Stimulated activated CD8-positive, alpha-beta memory T cell treated with anti-CD3 and anti-CD28 coated beads, Interleukin-15, amount 100 ng/mL, for 4 hours (primary cell): ENCODE measurements at regions not wholly inside any gene's neighbourhood (a gene's known extent, or its start where the extent isn't known, plus 50 kb on each side); places are given as distances from the start of the nearest gene placed in this dataset.
"Not testable (repeated sequence)": the region's sequence is repeated elsewhere in the genome, so short reads cannot be mapped to it uniquely, and the experiment has no call there.

ENCODE experiments used
- DNase-seq, 2 donors: peaks; one replicate each; pipeline ENCODE4 v3.0.0-alpha.2; 2020; ENCODE audit warnings: low read depth in 2 of 2

DNA sequence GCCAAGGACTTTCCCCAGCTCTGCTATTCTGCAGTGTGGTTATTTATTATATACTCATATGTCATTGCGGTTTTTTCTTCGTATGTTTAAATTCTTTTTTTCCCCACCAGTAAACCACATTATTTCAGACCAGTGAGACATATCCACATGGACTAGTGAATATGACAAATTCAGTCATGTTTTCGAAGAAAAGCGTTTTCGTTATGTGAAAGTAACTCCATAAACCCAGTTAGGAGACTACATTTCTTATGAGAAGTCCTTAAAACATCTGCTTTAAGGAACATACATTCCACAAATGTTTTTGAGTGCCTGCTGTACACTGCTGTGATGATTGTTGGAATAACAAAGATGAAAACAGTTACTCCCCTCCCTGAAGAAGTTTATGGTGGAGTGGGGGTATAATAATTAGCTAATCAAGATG, 591.8 kb upstream of the CLINT1 start:
- DNase-seq, result no peak

DNA sequence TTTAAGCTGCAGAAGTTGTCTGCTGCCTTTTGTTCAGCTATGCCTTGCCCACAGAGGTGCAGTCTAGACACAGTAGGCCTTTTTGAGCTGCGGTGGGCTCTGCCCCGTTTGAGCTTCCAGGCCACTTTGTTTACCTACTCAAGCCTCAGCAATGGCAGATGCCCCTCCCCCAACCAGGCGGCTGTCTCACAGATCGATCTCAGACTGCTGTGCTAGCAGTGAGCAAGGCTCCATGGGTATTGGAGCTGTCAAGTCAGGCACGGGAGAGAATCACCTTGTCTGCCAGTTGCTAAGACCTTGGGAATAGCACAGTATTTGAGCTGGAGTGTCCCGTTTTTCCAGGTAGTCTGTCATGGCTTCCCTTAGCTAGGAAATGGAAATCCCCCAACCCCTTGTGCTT, 587.8 kb upstream of the CLINT1 start:
- DNase-seq, result not testable (repeated sequence)

GRCh38 chr5:158439204-158439603, 580.3 kb upstream of the CLINT1 start:
- not testable (repeated sequence) for DNase-seq

GRCh38 chr5:158436271-158437065, 577.5 kb upstream of the CLINT1 start:
- no peak for DNase-seq

DNA sequence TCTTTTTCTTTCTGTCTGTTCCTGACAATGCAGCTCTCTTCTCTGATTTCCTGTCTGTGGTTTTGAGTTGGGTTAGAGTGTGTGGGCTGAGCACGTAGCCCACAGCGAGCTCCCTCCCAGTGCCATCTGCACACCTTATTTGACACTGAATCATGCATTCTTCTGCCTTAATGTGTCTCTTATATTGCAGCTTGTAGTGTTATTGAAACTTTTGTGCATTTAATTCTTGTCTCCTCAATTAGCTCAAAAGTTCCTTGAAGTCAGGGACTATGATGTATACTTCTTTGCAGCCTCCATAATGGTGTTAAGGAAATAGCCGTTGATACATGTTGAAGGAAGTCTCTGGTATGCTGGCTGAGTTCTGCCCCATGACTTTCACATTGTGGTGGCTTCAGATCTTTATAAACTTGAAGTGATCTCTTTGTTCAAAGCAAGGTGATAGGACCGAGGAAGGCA, 576.2 kb upstream of the CLINT1 start:
- no peak for DNase-seq

DNA sequence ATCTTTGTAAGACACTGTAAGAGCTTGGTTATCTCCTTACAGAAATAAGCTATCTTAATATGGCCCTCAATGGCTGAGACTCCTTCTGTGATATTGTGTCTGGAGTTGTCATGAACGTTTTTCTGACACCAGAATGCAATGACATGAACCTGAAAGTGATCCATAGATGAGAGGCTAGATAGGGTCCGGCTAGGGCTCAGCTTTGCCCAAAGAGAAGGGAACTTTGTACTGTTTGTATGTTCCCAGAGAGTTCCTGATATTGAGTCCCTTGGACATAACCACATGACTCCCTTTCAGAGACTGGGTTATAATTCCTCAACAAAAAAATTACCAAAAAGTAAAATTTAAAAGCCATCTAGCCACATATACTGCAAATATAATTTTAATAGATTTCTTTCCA, 575.8 kb upstream of the CLINT1 start:
- no peak for DNase-seq

DNA sequence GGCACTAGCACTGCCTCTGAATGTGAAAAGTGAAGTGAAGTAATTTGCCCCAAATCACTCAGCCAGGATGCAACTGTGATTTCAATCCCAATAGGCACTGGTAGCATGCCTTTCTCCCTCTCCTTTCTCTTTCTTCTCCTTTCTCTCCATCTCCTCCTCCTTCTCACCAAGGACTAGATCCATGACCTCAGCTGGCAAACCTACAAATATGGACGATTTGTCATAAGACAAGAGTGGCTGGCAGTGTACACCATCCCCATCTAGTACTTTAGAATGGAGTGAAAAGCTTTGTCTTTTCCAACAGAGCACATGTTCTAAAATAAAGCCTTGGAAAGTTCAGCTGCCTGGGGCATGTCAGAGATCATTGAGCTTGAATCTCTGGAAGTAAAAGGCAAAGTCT, 574.7 kb upstream of the CLINT1 start:
- DNase-seq, result no peak

- DNase-seq, result no peak
Observed at GRCh38 chr5:158431369-158432029, 572.6 kb upstream of the CLINT1 start.

DNA sequence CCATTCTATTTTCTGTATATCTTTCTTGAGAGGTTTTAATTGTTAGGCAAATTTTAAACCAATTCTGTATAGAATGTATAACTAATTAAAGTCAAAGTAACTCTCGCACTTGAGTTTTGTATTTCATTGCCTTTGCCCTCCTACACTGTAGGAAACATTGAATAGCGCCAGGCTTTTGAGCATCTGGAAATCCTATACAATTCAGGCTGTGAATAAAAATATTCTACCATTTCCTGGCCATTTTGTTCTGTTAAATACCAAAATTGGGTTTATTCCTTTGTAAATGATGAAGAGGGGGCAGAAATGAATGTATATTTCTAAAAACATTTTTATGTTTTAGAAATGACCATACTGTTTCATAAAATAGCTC, 571.8 kb upstream of the CLINT1 start:
- no peak for DNase-seq

DNA sequence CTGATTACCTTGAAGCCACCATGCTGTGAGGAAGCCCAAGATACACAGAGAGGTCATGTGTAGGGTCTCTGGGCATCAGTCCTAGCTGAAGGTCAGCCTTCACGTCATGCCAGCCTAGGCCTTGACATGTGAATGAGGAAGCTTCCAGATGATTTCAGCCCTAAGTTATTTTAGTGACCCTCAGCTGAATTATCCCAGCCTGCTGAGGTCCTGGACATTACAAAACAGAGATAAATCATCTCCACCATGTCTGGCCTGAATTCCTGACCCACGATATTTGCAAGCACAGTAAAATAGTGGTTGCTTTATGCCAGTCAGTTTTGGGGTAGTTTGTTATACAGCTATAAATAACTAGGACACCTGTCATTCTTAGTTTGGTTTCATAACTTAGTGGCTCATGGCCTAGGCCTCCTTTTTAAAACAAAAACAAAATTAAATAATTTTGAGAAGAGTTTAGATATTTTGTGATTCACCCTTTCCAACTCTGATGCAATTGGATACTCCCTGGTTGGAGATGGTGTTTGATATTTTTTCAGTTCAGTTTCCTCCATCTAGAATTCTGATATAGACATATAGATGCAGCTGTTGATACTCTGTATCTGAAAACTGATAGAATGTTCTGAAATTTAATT, 571.3 kb upstream of the CLINT1 start:
- no peak for DNase-seq

DNA sequence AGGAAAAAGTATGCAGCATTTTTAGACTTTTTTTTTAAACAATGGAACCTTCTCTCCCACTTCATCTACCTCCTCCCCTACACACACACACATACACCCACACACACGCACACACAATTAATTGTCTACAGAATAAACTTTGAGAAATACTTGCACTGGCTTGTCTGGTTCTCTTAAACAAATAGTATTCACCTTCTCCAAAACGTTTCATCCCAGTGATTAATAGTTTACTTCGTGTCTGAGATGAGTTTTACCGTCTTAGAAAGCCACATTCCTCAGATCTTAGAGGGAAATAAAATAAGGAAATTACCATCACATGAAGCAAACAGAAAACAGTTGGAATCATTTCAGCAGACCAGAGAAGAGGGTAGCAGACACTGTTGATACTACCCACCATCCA, 570.6 kb upstream of the CLINT1 start:
- no peak for DNase-seq

DNA sequence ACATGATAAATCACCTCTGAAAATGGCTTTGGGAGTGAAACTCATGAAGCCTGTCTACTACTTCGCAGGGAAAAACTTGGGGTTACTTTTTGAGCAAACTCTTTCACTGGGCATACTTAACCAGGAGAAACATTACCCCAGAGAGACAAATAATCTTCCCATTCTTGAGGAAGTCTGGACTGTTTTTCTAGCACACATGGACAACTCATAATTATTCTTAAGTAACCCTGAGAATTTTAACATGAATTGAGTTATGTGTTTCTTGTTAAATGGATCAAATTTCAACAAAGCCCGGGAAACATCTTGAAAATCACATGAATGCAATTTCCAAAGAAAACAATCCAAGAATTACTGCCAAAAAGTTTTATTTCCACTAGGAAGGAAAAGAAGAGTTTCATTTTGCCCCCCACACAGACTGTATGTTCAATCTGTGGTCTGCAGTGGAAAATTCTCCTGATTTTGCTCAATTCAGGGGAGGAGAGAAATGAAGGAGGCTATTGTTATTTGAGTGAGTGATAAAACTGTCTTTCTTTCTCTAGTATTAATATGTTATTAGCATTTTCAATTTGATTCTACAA, 564.8 kb upstream of the CLINT1 start:
- no peak for DNase-seq

- no peak for DNase-seq
Observed at GRCh38 chr5:158422653-158423515, 563.9 kb upstream of the CLINT1 start.

- DNase-seq, result no peak
Observed at GRCh38 chr5:158421319-158421718, 562.4 kb upstream of the CLINT1 start.

DNA sequence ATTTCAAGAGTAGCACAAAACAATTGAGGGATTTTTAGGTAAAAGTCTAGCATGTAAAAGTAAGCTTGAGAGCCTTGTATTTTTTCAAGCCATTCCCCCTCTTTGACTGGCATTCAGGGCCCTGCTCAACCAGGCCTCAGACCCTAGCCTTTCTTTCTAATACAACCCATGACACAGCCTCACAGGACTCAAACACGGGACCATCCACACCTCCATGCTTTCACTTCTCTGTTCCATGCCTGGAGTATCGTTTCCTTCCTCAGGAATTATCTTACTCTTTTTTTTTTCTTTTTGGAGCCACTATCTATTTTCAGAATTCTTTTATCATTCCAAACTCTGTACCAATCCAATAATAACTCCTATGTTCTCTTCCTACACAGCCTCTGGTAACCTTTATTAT, 560.2 kb upstream of the CLINT1 start:
- DNase-seq, result no peak

GRCh38 chr5:158414780-158415179, 555.8 kb upstream of the CLINT1 start:
- no peak for DNase-seq

- no peak for DNase-seq
Observed at GRCh38 chr5:158414333-158414762, 555.4 kb upstream of the CLINT1 start.

- no peak for DNase-seq
Observed at GRCh38 chr5:158413122-158413680, 554.3 kb upstream of the CLINT1 start.

GRCh38 chr5:158410976-158411375, 552.0 kb upstream of the CLINT1 start:
- no peak for DNase-seq

GRCh38 chr5:158409507-158409906, 550.6 kb upstream of the CLINT1 start:
- DNase-seq, result no peak

GRCh38 chr5:158407824-158408195, 548.9 kb upstream of the CLINT1 start:
- no peak for DNase-seq
